Cardiac septum (tissue), 1 donor: ENCODE measurements at regions not wholly inside any gene's neighbourhood (a gene's known extent, or its start where the extent isn't known, plus 50 kb on each side); places are given as distances from the start of the nearest gene placed in this dataset.

Experiments
- DNase-seq: peaks from one replicate; pipeline ENCODE4 v3.0.0-alpha.2; 2020; ENCODE audit warnings: low spot score
- intact Hi-C: fragments of 100-400 bp; cut with DNase I; formaldehyde crosslinking; loops from one replicate; pipeline ENCODE4 v1.14.0; 2022
- donor health status: DM: no; HTN: no; CAD: no.

DNA sequence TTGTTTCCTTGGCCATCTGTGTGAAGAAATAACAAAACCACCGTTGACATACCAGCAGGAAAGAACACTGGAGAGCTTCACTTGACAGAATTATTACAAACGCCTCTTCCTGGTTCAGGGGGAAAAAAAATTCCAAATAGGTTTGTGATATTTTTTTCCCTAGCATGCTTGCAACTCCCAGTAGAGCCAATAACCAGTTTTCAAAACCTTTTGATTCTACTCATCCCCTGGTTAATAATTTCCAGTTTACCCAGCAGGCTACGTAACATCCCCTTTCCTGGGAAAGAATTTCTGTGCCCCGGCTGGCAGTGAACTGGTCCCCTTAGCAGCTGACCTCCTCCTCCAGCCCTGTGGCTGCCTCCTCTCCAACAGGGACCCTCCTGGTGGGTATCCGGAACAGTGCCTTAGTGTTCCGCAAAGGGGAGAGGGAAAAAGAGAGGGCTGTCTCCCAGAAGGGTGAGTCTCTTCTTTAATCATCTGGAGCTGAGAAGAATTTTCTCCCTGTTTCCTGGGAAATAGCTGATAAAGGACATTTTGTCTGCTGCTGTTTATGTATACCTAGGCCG is 72.8 kb upstream of the BOD1 start:
- intact Hi-C loops, result no loop called here
- no peak for DNase-seq

DNA sequence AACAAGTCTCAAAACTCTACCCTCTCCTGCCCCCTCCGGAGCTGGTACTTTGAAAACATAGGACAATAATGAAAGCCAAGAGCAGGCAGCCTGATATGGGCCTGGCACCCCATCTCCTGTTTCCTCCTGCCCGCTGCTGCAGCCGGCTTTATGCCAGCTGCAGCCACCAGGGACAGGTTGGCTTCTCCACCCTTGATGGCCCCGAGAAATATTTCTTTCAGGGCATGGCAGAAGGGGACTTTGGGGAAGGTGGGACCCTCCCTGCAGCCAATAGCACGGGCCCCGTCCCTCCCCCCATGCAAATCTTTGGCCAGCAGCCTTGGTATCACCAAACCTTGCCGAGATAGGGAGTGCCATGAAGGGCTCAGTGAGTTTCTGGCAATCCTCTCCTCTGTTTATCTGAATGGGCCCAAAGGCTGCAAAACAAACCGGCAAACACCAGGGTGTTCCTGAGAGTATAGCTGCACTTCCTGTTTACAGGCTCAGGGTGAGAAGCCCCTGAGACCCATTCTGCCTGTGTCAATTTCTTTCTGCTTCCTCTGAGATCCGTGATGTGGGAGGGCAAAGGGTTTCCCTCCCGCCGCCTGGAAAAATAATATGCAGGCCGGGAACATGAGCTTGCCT is 73.4 kb upstream of the BOD1 start:
- no peak for DNase-seq
- intact Hi-C loops, result no loop called here

DNA sequence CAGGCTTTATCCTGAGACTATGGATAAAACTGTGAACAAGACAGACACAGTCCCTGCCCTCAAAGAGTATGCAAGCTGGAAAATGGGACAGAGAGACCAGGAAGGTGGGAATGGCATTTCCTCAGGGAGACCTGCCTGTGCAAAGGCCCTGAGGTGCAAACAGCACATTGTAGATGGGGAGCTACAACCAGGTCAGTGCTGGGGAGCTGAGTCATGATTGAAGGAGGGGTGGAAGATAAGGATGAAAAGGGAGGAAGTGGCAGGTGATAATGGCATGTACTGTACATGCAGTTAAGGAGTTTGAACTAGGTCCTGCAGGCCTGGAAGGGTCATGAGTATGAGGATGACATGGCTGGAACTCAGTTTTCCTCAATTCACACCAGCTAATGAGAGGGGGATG is 75.5 kb upstream of the BOD1 start:
- DNase-seq, result no peak
- intact Hi-C loops, result no loop called here

DNA sequence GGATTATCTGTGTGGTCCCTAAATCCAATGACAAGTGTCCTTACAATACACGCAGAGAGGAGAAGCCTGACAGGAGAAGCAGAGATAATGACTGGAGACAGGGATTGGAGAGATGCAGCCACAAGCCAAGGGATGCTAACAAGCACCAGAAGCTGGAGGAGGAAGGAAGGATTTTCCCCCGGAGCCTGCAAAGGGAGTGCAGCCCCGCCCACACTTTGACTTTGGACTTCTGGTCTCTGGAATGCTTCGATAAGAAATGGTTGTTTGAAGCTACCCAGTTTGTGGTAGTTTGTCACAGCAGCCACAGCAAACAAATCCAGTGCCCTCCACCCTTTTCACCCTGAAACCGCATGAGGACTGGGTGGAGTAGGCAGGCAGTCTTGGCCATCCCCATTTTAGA is 77.2 kb upstream of the BOD1 start:
- intact Hi-C loops, result no loop called here

DNA sequence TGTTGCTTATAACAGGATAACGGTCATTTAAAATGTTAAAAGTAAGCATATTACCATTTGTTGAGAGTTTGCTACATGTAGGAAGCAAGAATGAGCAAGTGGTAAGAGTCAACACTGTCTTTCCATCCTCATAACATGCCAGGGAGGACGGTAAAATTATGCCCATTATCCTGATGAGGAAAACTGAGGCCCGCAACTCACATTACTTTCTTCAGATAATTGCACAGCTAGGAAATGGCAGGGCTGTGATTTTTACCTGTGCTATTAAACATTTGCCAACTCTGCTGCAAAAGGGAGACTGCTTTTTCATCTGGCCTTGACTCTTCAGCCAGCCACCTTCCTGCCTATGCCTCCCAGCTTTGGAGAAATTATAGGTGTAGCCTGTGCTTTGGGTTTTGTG is 79.8 kb upstream of the BOD1 start:
- intact Hi-C loops, result no loop called here
- DNase-seq, result no peak

More for the DNA sequence above, 77.2 kb upstream of the BOD1 start:
- DNase-seq, result no peak

DNA sequence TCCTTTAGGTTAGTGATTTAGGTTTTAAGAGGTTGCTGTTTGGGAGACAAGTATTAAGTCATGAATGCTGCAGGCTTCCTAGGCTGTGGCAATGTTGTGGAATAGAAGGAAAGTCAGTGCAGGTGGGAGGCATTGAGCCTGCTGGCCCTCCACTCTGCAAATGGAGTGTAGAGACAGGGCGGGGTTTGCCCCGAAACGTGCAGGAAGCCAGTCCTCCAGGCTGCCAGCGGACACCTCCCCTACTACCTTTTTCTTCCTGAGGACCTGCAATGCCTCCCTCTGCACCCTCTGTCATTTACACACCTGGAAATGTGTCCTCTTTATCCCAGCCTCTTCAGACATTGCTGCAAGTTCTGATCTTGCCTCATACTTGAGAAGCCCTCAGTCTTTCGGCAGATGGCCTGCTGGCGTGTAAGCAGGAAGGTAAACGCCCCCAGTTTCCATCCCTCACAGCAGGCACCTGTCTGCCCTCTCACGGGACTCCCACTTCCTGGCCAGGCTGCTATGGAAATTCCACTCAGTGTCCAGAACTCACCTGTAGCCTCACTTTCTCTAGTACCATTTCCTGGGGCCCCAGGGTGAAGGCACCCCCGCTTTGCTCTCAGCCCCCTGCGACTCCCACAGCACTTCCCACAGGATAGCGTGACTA is 81.6 kb upstream of the BOD1 start:
- intact Hi-C loops, result no loop called here

DNA sequence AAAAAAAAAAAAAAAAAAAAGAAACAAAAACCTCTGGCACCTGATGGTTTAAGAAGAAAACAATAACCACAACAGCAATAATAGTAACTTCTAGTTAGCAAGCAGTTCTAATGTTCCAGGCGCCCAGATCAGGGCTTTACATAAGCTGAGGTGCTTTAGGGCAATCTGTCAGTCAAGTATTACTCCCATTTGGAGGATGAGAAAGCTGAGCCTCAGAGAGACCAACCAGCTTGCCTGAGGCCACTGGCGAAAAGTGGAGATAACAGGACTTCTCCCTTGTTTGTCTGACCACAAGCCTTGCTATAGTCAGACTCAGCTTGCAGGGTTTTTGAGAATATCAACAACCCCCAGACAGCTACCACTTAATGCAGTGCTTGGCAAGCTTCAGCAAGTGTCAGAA is 83.5 kb upstream of the BOD1 start:
- DNase-seq, result no peak
- intact Hi-C loops, result no loop called here

More for the DNA sequence above, 81.6 kb upstream of the BOD1 start:
- no peak for DNase-seq

DNA sequence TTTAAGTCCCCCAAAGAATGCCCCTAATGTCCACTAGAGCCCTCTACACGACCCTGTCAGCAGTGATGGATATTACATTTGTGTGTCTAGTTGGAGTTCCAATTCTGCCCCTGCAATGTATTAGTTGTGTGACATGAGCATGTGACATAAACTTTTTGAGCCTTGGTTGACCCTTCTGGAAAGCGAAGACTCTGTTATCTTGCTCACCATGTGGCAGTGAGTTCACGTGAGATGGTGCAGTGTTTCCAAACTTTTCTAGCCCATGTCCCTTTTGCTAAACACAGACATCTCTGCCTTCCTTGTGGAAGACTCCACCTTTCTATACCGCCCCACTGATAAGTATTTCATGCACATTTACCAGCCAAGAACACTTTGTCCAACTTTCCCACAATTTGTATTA is 87.0 kb upstream of the BOD1 start:
- no peak for DNase-seq
- intact Hi-C loops, result no loop called here

DNA sequence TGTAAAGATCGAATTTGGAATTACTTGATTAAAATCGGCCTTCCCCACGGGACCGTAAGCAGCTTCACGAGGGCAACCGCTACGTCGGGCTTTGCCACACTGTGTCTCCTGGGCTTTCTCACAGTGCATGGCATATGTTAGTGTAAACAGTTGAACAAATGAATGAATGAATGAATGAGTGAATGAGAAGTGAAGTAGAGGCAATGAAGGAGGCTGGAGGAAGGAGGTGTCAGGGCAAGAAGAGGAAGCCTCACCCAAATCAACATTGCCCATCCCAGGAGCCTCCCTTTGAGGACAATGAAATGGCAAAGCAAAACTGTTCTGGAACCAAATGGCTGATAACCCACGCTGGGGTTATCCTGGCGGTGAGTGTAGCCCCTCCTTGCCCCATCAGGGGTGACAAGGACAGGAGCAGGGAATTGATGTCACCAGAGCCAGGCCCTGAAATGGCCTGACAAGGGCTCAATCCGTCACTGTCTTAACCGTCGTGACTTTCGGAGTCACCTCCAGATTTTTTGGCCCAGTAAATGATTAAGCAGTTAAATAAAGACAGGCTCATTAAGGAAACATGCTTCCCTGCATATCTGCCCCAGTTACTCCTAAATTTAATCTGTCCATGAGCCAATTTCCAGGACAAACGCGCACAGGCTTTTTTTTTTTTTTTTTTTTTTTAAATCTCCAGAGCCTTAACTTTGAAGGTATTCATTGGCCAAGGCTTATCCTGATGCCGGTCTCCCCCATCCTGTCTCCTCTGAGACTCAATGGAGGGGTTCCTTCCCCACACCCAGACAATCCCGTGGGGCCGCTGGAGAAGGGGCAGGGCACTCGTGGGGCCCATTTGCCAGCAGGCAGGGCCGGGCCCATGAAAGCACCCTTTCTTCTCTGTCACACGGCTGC is 88.4 kb upstream of the BOD1 start:
- intact Hi-C loops, result loop anchor here (5.0 kb wide), 1 partner anchor 57 kb away; no protein-coding TSS in a partner anchor
- DNase-seq, result no peak

DNA sequence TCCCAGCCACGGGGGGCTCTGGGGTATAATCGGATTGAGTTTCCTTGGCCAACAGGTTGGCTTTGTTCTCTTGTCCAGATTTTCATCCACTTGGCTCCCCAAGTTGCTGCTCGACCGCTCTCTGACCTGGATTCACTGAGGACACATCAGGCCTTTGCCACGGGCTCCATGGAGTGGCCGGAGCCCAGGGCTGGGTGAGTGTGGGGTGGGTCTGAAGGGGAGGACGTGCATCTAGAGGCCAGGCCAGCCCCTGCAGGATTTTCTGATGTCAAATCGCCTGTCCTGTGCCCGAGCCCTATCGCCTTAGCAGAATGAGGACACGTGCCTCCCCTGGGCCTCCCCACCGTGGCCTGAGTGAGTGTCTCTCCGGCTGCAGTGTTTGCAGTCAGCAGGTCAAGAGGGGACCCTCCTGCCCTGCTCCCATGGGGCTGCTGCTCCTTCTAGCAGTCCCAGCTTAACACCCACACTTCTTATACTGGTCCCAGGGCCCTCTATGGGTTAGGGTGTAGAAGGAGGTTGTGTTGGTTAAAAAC is 89.1 kb upstream of the BOD1 start:
- intact Hi-C loops, result loop anchor here (5.0 kb wide), 1 partner anchor 57 kb away; no protein-coding TSS in a partner anchor
- no peak for DNase-seq

DNA sequence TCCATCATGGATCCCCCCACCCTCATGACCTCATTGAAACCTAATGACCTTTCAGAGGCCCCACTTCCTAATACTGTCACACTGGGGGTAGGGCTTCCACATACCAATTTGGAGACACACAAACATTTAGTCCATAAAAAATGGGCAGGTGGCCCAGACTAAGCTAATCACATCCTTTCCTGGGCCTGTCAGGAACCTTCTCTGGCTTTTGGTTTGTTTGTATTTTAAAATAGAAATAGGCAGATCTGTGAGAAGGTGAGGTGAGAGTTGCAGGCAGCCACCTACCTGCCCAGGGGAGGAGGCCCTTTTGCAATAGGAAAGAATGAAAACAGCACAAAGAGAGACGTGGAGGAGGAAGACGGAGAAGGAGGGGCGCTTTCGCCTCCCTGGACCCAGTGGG is 90.2 kb upstream of the BOD1 start:
- intact Hi-C loops, result loop anchor here (5.0 kb wide), 1 partner anchor 56 kb away; no protein-coding TSS in a partner anchor
- no peak for DNase-seq

DNA sequence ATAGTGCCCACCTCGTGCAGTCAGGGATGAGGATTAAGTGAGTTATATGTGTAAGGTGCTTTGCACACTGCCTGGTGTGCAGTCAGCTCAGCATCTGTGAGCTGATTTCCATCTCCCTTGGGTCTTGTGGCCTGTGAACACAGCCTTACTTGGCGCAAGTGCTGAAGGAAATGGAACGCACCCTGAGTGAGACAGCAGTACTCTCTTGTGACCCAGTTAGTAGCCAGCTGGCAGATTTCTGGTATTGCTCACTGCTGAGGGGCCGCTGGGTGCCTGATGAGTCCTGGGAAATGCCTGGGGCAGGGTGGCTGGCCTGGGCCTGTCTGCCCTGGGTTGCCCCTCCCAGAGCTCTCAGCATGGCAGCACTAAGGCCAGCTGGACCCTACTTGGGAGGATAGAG is 90.9 kb upstream of the BOD1 start:
- no peak for DNase-seq
- intact Hi-C loops, result loop anchor here (5.0 kb wide), 1 partner anchor 55 kb away; no protein-coding TSS in a partner anchor

DNA sequence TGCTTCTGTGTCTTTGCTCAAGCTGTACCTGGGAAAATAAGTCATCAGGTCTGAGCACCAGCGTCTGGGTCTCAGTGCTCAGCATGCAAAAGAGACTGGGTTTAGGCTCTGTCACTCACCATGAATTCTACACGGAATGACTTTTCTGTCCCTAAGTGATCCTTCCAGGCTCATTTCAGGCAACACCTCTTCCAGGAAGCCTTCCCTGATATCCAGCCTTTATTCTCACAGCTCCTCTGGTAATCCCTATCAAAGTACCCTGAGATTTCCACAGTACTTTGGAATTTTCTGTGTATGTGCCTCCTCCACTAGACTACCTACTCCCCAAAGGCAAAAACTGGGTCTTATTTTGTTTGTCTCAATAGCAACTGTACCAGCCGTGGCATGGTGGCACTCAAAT is 92.7 kb upstream of the BOD1 start:
- intact Hi-C loops, result loop anchor here (5.0 kb wide), 1 partner anchor 53 kb away; no protein-coding TSS in a partner anchor

DNA sequence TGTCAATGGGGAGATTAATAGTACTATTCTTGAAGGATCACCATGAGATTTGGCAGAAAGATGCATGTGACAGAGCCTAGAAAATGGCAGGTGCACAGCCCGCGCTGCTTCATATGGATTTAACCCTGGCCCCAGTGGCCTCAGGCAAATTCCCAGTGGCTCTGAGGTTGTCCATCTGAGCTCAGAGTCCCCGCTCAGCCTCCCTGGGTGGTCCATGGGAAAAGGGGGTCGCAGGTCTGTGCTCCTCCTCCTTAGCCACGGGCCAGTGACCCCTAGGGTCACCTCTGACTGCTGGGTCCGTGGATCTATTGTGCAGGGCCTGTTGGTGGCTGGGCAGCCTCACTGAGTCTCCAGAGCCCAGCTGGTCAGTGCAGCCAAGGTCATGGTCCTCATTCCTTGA is 93.3 kb upstream of the BOD1 start:
- intact Hi-C loops, result loop anchor here (5.0 kb wide), 1 partner anchor 53 kb away; no protein-coding TSS in a partner anchor
- no peak for DNase-seq

More for the DNA sequence above, 92.7 kb upstream of the BOD1 start:
- no peak for DNase-seq

DNA sequence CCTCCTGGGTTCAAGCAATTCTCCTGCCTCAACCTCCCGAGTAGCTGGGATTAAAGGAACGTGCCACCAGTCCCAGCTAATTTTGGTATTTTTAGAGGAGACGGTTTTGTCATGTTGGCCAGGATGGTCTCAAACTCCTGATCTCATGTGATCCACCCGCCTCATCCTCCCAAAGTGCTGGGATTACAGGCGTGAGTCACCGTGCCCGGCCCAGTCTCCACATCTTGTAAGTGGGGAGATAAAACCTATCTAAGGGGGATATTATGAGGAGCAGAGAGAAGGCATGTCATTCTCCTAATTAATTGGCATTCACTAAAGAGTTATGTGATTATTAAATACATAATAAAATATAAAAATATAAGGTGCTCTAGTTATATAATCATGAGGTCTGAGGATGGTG is 94.1 kb upstream of the BOD1 start:
- intact Hi-C loops, result no loop called here
- no peak for DNase-seq

DNA sequence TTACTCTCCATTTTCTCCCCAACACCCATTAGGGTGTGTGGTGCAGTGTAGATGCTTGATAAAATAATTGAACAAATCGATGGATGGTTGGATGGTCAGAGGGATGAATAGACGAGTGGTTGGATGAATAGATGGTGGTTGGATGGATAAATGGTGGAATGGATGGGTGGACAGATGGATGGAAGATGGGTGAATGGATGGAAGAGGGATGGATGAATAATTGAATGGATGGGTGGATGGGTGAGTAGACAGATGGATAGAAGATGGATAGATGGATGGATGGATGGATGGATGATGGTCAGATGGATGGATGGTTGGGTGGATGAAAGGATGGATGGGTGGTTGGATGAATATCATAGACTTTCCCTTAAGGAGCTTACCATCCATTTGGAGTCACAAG is 95.0 kb upstream of the BOD1 start:
- DNase-seq, result no peak
- intact Hi-C loops, result no loop called here

DNA sequence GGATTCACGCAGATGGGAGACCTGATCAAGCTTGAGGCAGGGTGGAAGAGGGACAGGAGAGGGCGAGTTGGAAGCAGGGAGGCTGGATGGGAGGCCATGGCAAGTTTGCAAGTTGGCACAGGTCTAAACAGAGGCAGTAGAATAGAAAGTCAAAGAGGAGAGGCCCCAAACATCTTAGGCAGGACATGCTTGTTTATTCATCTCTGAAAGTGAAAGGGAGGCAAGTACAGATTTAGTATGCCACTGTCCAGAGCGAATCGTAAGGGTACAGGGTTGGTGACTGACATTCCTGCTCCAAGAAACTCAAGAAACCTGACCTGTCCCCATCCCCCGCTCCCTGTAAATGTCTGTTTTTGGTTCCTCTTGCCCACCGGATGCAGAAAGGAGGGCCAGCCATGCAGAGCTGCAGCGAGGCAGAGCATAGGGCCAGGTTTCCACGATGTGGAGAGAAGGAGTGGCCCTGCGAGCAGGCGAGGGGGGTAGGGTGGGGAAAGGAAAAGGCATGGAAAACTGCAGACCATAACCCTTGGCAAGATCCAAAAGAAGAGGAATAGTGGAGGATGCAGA is 96.2 kb upstream of the BOD1 start:
- DNase-seq, result no peak
- intact Hi-C loops, result no loop called here

DNA sequence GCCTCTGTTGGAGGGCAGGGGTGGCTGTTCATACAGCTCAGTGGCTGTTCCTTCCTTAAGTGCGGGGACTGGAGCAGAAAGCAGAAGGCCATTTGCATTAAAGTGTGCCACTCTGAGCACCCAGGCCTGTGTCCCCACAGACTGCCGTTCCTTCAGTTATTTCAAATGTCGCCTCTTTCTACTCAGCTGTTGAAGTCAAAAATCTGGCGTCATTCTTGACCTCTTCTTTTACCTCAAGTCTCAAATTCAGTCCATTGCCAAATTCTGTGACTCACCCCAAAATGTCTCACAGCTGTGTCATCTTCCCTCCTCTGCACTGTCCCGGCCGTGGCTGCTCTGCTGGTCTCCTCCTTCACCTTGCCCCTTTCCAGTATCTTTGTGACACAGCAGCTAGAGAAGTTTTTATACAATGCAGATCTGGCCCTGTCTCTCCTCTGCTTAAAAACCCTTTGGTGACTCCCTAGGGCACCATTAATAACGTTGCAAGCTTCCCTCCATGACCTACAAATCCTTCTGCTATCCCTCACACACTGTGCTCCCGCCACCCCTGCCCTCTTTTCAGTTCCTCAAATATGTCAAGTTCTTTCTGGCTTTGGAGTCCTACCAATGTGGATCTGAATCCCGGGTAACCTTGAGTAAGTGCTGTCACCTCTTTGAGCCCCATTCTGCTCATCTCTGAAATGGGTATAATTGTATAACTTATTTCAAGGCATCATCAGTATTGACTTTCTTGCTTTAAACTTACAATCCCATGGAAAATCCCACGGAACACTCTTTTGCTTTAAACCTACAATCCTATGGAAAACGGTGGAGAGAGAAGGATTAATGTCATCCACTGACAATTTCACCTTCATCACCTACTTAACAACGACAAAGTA is 98.3 kb upstream of the BOD1 start:
- no peak for DNase-seq
- intact Hi-C loops, result no loop called here

DNA sequence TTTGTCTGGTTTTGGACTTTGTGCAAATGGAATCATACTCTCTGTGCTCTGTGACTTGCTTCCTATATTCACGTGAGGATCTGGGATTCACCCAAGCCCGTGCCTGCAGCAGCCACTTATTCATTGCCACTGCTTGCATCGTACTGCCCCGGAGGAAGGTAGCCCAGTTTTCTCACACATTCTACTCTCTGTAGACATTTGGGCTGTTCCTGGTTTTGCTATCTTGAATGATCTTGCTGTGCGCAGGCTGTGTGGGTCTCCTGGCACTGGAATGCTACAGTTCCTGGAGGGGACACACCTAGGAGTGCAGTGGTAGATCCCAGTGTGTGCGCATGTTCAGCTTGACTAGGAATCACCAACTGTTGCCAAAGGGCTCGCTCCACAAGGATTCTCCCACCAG is 99.2 kb upstream of the BOD1 start:
- no peak for DNase-seq
- intact Hi-C loops, result no loop called here
